ENCODE measurements at regions not wholly inside any gene's neighbourhood (a gene's known extent, or its start where the extent isn't known, plus 50 kb on each side); places are given as distances from the start of the nearest gene placed in this dataset.

DNA sequence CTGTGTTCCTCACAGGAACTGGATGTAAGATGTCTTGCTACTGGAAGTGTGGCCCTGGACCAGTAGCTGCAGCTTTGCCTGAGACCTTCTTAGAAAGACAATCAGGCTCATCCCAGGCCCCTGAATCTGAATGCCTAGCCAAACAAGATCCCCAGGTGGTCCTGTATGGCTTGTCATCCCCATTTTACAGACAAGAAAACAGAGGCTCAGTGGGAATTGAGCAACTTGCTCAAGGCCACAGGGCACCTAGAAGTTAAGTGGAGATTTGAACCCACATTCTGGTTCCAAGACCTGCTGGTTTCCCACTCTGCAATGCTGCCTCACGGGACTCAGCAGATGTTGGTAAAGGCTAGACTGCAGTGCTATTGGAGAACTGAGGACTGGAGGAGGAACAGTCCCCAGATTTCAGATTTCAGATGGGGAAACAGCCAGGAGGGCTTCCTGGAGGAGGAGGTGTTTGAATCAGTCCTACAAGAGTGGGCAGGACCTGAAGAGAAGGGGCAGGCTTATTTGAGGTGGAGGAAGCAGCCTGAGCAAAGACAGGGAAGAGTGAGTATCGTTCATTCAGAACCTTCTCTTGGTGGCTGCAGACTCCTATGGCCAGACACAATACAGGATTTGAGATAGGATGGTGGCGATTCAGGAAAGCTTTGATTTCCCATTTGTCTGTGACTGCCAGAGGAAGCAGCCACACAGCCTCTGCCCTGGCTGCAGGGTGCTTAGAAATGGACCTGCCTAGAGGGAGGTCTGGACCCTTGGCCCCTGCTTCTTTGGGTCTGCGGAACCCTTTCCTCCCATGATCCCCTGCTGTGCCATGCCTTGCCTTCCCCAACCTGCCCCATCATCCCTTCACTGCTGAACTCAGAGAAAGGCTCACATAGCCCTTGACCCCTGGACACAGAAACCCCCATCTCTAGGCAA is 233.4 kb upstream of the NLRP1 start:
- Histone ChIP-seq H3K27ac (no peak overlapping the region), H3K9me3 (no peaks in the 10 kb centered on the region), H3K4me3 (no peak overlapping the region), H3K36me3 (no peaks in the 10 kb centered on the region), H3K4me1 (no peaks in the 10 kb centered on the region), H3K27me3 (peaks cover 54% of the 10 kb centered on the region)
- WGBS, 2 donors (ENCODE audit: low coverage in 1 of 2), result 70 to 83% methylated on average over 2 of the region's 4 CpGs
- TF ChIP-seq EP300 (IDR thresholded peaks at IDR 0.05) (no peak), POLR2AphosphoS5 (IDR thresholded peaks at IDR 0.05) (no peak), POLR2A (IDR thresholded peaks at IDR 0.05) (no peak)
- TF ChIP-seq, protein P1, sequence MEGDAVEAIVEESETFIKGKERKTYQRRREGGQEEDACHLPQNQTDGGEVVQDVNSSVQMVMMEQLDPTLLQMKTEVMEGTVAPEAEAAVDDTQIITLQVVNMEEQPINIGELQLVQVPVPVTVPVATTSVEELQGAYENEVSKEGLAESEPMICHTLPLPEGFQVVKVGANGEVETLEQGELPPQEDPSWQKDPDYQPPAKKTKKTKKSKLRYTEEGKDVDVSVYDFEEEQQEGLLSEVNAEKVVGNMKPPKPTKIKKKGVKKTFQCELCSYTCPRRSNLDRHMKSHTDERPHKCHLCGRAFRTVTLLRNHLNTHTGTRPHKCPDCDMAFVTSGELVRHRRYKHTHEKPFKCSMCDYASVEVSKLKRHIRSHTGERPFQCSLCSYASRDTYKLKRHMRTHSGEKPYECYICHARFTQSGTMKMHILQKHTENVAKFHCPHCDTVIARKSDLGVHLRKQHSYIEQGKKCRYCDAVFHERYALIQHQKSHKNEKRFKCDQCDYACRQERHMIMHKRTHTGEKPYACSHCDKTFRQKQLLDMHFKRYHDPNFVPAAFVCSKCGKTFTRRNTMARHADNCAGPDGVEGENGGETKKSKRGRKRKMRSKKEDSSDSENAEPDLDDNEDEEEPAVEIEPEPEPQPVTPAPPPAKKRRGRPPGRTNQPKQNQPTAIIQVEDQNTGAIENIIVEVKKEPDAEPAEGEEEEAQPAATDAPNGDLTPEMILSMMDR (IDR thresholded peaks at IDR 0.05), result no peak
- no peak for ATAC-seq

DNA sequence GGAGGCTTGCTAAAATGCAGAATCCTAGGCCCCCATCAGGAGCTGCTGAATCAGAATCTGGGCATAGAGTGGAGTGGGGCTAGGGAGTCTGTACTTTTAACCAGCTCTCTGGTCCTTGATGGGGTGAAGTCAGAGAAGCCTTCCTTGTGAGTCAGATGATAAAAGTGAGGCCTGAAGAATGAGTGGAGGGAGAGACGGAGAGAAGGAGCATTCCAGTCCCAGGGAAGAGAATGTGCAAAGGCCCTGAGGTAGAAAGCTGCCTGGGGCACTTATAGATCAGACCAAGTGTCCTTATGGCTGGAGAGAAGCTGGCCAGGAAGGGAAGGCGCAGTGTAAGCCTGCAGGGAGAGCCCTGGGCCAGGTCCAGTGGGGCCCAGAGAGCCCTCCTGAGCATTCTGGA is 235.1 kb upstream of the NLRP1 start:
- Histone ChIP-seq H3K27me3 (peaks cover 61% of the 10 kb centered on the region), H3K4me3 (no peak overlapping the region), H3K36me3 (no peaks in the 10 kb centered on the region), H3K9me3 (no peaks in the 10 kb centered on the region), H3K27ac (no peak overlapping the region), H3K4me1 (no peaks in the 10 kb centered on the region)
- no peak for ATAC-seq
- 60 to 88% methylated on average over 1 of the region's 2 CpGs for WGBS, 2 donors (ENCODE audit: low coverage in 1 of 2)
- TF ChIP-seq POLR2A (IDR thresholded peaks at IDR 0.05) (no peak), POLR2AphosphoS5 (IDR thresholded peaks at IDR 0.05) (no peak), EP300 (IDR thresholded peaks at IDR 0.05) (no peak)
- TF ChIP-seq, protein P1 (IDR thresholded peaks at IDR 0.05), result no peak

DNA sequence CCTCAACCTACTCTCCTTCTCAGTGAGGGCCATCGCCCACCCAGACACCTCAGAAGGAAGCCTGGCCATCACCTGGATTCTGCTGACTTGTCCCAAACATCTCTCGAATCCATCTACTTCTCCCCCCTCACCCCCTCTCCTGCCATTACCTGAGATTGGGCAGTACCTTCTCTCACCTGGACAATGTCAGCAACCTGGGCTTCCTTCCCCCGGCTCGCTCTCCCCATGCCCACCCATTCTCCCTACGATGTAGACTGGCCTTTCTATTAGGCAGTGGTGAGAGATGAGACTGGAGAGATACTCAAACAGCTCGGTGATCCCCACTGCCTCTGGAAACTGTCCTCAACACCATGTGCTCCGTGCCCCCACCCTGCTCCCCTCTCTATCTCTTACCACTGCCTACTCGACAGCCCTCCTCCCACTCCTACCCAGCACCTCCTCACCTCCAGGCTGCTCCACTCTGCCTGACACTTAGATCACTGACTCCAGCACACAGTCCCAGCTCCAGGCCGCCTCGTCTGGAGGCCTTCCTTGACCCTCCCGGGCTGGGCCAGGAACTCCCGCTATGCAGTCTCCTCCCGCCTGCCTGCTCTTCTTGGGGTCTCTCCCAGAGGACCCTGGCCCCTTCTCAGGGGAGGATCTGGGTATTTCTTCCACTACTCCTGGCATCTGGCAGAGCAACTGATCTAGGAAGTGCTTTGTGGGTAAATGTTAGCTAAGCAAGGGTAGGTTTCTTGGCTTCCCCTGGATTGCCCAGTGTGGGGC is 235.8 kb upstream of the NLRP1 start:
- Histone ChIP-seq H3K4me3 (no peak overlapping the region), H3K27me3 (peaks cover 66% of the 10 kb centered on the region), H3K27ac (no peak overlapping the region), H3K4me1 (no peaks in the 10 kb centered on the region), H3K36me3 (no peaks in the 10 kb centered on the region), H3K9me3 (no peaks in the 10 kb centered on the region)
- WGBS, 2 donors (ENCODE audit: low coverage in 1 of 2), result 65 to 66% methylated on average over 6 to 9 of the region's 13 CpGs
- ATAC-seq, result no peak
- TF ChIP-seq, protein P1 (IDR thresholded peaks at IDR 0.05), result no peak
- TF ChIP-seq POLR2AphosphoS5 (IDR thresholded peaks at IDR 0.05) (no peak), POLR2A (IDR thresholded peaks at IDR 0.05) (no peak), EP300 (IDR thresholded peaks at IDR 0.05) (no peak)

DNA sequence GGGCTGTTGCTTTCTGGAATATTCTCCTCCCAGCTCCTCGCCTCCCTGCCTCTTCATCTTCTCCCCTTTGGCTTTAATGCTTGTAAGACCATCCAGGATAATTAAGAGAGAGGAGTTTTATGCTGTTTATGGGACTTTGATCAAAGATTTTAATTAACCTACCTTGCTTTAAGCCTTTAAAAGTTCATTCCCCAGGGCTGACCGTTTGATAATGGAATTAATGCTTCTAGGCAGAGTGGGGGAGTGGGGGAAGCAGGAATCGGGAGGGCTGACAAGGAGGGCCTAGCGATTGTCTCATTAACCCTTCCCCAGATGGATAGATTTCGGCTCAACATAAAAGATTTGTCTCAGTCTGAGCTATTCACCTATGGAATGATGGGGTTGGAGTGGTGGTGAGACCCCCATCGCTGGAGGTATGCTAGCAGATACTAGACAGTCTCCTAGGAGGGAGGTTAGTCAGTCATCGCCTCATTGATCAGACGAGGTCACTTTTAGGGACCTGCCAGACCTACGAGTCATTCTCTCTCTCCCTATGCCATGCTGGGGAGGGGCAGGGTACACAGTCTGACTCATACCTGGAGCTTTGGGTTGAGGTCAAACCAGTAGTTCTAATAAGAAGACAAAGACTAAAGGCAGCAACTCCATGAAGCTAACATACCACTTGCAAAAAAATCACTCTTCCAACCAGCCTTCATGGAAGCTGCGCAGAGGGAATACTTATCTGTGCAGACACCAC is 236.6 kb upstream of the NLRP1 start:
- WGBS, 2 donors (ENCODE audit: low coverage in 1 of 2), result 55 to 83% methylated on average over 4 to 10 of the region's 10 CpGs
- peaks cover 74% of the 10 kb centered on the region for H3K27me3 ChIP-seq

More for the DNA sequence above, 236.6 kb upstream of the NLRP1 start:
- H3K9me3 ChIP-seq, result no peaks in the 10 kb centered on the region
- H3K4me1 ChIP-seq, result no peaks in the 10 kb centered on the region
- H3K36me3 ChIP-seq, result no peaks in the 10 kb centered on the region
- no peak overlapping the region for H3K4me3 ChIP-seq
- TF ChIP-seq POLR2AphosphoS5 (IDR thresholded peaks at IDR 0.05) (no peak), EP300 (IDR thresholded peaks at IDR 0.05) (no peak), POLR2A (IDR thresholded peaks at IDR 0.05) (no peak)
- TF ChIP-seq, protein P1 (IDR thresholded peaks at IDR 0.05), result no peak
- ATAC-seq, result no peak
- no peak overlapping the region for H3K27ac ChIP-seq

All from gastroesophageal sphincter (tissue), 4 donors.